DOHH2 (cell line): ENCODE measurements at regions not wholly inside any gene's neighbourhood (a gene's known extent, or its start where the extent isn't known, plus 50 kb on each side); places are given as distances from the start of the nearest gene placed in this dataset.

Source experiments
- H3F3A ChIP-seq: fragments of 200-600 bp; sonication (generic), shearing (Covaris generic); 2 replicates; pipeline ENCODE4 v1.6.0; 2016; ENCODE audit warnings: antibody characterized with exemption, mild to moderate bottlenecking; ENCODE audit not compliant: control insufficient read depth, insufficient read depth
- H3K27ac ChIP-seq: fragments of 200-600 bp; sonication (generic); 2 replicates; pipeline ENCODE4 v1.5.1; 2014; ENCODE audit warnings: low read depth, mild to moderate bottlenecking, low read length, moderate library complexity
- H3K27me3 ChIP-seq: fragments of 200-600 bp; sonication (generic); 2 replicates; pipeline ENCODE4 v1.6.1; 2014; ENCODE audit warnings: mild to moderate bottlenecking, low read length, mixed read lengths; ENCODE audit not compliant: control insufficient read depth
- H3K36me3 ChIP-seq: fragments of 200-600 bp; sonication (generic); 2 replicates; pipeline ENCODE4 v1.6.1; 2014; ENCODE audit warnings: mild to moderate bottlenecking, low read length, moderate library complexity, mixed read lengths; ENCODE audit not compliant: control insufficient read depth
- H3K4me1 ChIP-seq: fragments of 200-600 bp; sonication (generic); 2 replicates; pipeline ENCODE4 v1.6.1; 2014; ENCODE audit warnings: mild to moderate bottlenecking, low read length, mixed read lengths; ENCODE audit not compliant: control insufficient read depth
- H3K4me2 ChIP-seq: fragments of 200-600 bp; sonication (generic); 2 replicates; pipeline ENCODE4 v1.6.0; 2014; ENCODE audit warnings: mild to moderate bottlenecking, low read length, moderate library complexity
- H3K4me3 ChIP-seq: fragments of 200-600 bp; sonication (generic); 2 replicates; pipeline ENCODE4 v1.5.1; 2014; ENCODE audit warnings: mild to moderate bottlenecking, low read length, mixed read lengths
- H3K79me2 ChIP-seq: fragments of 200-600 bp; sonication (generic); 2 replicates; pipeline ENCODE4 v1.6.1; 2014; ENCODE audit warnings: mild to moderate bottlenecking, low read length, mixed read lengths; ENCODE audit not compliant: control insufficient read depth
- H3K9me2 ChIP-seq: fragments of 200-600 bp; sonication (generic); replicated peaks from 2 replicates; pipeline ENCODE4 v1.6.1; 2014; ENCODE audit warnings: mild to moderate bottlenecking, low read length, mixed read lengths; ENCODE audit not compliant: control insufficient read depth
- H3K9me3 ChIP-seq: fragments of 200-600 bp; sonication (generic); 2 replicates; pipeline ENCODE4 v1.6.1; 2014; ENCODE audit warnings: antibody characterized with exemption, low read length, mixed read lengths; ENCODE audit not compliant: control insufficient read depth, insufficient read depth
- H4K20me1 ChIP-seq: fragments of 200-600 bp; sonication (generic); 2 replicates; pipeline ENCODE4 v1.6.0; 2014; ENCODE audit warnings: low read depth, mild to moderate bottlenecking, antibody characterized with exemption, low read length, moderate library complexity; ENCODE audit not compliant: control insufficient read depth, insufficient read depth
- EZH2phosphoT487 ChIP-seq: fragments of 200-600 bp; sonication (generic); IDR thresholded peaks from 2 replicates; pipeline ENCODE4 v1.6.1; 2017; ENCODE audit warnings: borderline replicate concordance, mild to moderate bottlenecking, antibody characterized with exemption, low read length, moderate library complexity, mixed read lengths
- TF ChIP-seq, protein P1 (sequence below): fragments of 200-600 bp; sonication (generic); IDR thresholded peaks from one replicate; pipeline ENCODE4 v1.5.1; 2014; ENCODE audit warnings: antibody characterized with exemption, mild to moderate bottlenecking, low read depth, low read length; ENCODE audit not compliant: poor library complexity, severe bottlenecking

DNA sequence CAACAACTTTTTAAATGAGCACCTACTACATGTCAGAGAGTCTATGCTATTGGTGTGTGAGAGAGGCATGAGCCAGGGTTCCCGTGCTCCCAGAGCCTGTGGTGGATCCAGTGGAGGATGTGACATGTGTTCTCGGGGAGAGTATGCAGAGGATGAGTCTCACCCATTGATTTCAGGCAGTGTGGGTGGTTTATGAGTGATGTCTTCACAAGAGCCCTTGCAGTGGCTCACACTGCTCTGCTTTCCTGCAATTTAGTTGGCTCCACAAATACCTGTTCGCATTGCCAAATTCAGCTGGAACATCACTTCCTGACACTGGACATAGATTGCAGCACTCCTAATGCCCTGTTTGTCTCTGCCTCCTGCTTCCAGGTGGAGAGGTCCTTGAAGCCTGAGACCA is 243.6 kb upstream of the CXCR4 start:
- Histone ChIP-seq H3K4me2 (no peak overlapping the region), H3K9me2 (no peaks in the 10 kb centered on the region), H3F3A (no peaks in the 10 kb centered on the region), H3K4me3 (no peak overlapping the region), H3K4me1 (peaks cover 16% of the 10 kb centered on the region), H3K27me3 (no peaks in the 10 kb centered on the region), H3K9me3 (no peaks in the 10 kb centered on the region), H3K36me3 (no peaks in the 10 kb centered on the region), H3K27ac (no peak overlapping the region), H4K20me1 (no peaks in the 10 kb centered on the region), H3K79me2 (no peaks in the 10 kb centered on the region)
- no peak for TF ChIP-seq EZH2phosphoT487
- TF ChIP-seq, protein P1, sequence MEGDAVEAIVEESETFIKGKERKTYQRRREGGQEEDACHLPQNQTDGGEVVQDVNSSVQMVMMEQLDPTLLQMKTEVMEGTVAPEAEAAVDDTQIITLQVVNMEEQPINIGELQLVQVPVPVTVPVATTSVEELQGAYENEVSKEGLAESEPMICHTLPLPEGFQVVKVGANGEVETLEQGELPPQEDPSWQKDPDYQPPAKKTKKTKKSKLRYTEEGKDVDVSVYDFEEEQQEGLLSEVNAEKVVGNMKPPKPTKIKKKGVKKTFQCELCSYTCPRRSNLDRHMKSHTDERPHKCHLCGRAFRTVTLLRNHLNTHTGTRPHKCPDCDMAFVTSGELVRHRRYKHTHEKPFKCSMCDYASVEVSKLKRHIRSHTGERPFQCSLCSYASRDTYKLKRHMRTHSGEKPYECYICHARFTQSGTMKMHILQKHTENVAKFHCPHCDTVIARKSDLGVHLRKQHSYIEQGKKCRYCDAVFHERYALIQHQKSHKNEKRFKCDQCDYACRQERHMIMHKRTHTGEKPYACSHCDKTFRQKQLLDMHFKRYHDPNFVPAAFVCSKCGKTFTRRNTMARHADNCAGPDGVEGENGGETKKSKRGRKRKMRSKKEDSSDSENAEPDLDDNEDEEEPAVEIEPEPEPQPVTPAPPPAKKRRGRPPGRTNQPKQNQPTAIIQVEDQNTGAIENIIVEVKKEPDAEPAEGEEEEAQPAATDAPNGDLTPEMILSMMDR = no peak

DNA sequence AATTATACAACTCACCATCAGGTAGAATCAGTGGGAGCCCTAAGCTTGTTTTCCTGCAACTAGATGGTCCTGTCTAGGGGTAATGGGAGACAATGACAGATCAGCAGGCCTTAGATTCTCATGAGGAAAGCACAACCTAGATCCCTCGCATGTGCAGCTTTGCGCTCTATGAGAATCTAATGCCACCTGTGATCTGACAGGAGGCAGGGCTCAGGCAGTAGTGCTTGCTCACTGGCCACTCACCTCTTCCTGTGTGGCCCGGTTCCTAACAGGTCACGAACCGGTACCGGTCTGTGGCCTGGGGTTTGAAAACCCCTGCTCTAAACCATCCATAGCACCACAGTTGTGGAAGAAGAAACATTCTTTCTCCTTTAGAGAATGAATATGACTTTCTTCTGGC is 242.8 kb upstream of the CXCR4 start:
- H3K4me3 ChIP-seq = no peak overlapping the region

DNA sequence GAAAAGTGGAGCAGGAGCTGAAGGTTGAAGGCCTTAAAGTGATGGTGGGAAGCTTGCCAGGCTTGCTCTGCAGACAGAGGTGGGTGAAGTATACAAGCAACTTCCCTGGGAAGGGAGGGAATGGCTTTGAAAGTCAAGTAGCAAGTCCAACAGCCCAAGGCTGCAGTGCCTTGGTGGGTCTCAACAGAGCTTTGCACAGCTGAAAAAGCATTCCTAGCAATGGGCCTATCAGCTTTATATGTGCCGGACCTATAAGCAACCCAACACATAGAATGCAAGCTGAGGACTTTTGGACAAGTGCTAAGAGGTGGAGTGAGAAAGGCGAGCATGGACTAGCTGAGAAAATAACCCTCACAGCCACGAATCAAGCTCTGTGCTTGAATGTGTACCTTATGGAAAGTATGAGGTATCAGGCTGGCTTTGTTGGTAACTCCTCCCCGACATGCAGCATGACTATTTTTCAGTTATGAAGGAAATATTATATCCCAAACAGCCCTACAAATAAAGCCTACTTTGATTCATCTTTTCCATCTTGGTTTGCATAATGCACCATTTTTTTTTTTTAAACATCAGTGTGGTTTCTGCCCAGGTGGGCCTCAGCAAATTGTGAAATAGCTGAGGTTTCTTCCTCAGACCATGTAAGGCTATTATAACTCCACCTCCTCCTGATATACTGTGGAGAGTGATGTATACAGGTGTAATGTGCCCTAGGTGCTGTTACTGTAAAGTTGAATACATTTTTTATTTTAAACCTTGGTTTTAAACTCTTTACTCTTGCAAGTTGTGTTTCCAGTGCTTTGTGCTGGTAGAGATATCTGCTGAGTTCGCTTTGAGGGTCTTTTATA is 241.4 kb upstream of the CXCR4 start:
- Histone ChIP-seq H3K4me2 (no peak overlapping the region), H3K36me3 (no peaks in the 10 kb centered on the region), H3K27ac (no peak overlapping the region), H3K9me3 (no peaks in the 10 kb centered on the region), H3K79me2 (no peaks in the 10 kb centered on the region), H3K27me3 (no peaks in the 10 kb centered on the region), H3F3A (no peaks in the 10 kb centered on the region), H3K4me1 (peaks cover 10% of the 10 kb centered on the region), H3K9me2 (no peaks in the 10 kb centered on the region), H3K4me3 (no peak overlapping the region), H4K20me1 (no peaks in the 10 kb centered on the region)
- no peak for TF ChIP-seq EZH2phosphoT487
- TF ChIP-seq, protein P1 = no peak

More for the DNA sequence above, 242.8 kb upstream of the CXCR4 start:
- Histone ChIP-seq H4K20me1 (no peaks in the 10 kb centered on the region), H3K79me2 (no peaks in the 10 kb centered on the region), H3K27me3 (no peaks in the 10 kb centered on the region), H3K4me2 (no peak overlapping the region), H3K36me3 (no peaks in the 10 kb centered on the region), H3K9me3 (no peaks in the 10 kb centered on the region), H3K4me1 (peaks cover 13% of the 10 kb centered on the region), H3K27ac (no peak overlapping the region), H3K9me2 (no peaks in the 10 kb centered on the region), H3F3A (no peaks in the 10 kb centered on the region)
- no peak for TF ChIP-seq EZH2phosphoT487
- TF ChIP-seq, protein P1 = no peak
